G401 (cell line): ENCODE measurements at regions not wholly inside any gene's neighbourhood (a gene's known extent, or its start where the extent isn't known, plus 50 kb on each side); places are given as distances from the start of the nearest gene placed in this dataset.
"Not testable (repeated sequence)": the region's sequence is repeated elsewhere in the genome, so short reads cannot be mapped to it uniquely, and the experiment has no call there.

Source experiments
- DNase-seq: peaks from one replicate; pipeline ENCODE4 v3.0.0-alpha.2; 2015; ENCODE audit warnings: low spot score
- in situ Hi-C: cut with HindIII; loops from 2 replicates; pipeline ENCODE4 v1.10.0; 2016; ENCODE audit warnings: low sequenced_read_pairs, mixed read lengths

DNA sequence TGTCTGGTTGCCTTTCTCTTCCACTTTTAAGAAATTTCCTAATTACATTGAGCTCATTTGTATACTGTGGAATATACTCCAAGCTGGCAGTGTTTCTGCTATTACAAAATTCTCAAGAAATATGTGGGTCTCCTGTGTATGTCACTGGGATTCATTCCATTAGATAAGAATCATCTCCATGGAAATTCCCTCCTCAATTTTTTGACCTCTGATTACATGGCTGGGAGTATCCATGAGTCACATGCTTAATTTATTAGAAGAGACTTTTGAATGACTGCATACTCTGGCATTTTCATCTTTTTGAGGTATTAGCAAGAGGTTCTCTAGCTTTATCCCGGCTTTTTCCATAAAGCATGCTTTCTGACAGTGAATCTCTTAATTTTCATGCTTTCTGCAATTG lies 665.5 kb upstream of the CNTNAP5 start:
- no peak for DNase-seq
- in situ Hi-C loops, result no loop called here

DNA sequence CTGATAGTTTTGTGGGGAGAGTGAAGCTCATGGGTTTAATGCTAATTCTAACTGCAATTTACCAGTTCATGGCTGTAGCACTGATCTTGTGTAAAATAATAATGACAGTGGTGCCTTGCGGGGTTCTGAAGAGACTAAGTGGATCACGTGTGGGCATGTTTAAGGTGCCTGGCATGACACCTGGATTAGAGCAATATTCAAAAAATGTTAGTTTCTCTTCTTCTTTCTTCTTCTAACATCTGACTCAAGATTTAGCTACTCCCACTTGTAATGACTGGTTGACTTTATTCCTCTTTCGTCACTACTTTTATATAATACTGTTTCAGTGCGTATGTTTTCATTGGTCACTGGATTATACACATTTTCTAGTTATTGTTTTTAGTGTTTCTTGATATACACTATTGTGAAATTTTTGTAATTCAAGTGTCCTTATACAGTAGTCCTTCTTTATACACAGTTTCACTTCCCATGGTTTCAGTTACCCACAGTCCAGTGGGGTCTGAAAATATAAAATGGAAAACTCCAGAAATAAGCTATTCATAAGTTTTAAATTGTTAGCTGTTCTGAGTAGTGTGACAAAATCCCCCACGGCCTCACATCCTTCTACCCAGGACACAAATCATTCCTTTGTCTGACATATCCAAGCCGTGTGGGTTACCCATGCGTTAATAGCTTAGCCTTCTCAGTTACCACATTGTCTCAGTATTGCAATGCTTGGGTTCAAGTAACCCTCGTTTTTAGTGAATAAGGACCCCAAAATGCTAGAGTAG lies 662.2 kb upstream of the CNTNAP5 start:
- DNase-seq, result no peak
- in situ Hi-C loops, result no loop called here

DNA sequence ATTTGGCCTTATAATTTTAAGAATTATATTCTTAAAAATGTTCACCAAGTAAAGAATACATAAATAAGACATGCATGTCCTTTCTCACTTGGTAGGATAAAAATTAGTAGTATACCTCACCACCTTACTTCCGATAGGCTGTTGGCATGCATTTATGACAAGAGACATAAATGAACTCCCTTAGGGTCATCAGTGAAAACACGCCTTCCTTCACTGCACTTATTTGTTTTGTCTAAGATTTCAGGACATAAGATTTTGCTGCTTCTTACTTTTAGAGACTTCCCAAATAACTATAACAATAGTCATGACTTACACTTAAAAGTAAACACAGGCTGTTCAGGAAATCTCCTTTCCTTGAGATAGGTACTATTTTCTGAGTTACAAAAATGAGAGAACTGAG lies 661.3 kb upstream of the CNTNAP5 start:
- in situ Hi-C loops, result no loop called here
- DNase-seq, result no peak

DNA sequence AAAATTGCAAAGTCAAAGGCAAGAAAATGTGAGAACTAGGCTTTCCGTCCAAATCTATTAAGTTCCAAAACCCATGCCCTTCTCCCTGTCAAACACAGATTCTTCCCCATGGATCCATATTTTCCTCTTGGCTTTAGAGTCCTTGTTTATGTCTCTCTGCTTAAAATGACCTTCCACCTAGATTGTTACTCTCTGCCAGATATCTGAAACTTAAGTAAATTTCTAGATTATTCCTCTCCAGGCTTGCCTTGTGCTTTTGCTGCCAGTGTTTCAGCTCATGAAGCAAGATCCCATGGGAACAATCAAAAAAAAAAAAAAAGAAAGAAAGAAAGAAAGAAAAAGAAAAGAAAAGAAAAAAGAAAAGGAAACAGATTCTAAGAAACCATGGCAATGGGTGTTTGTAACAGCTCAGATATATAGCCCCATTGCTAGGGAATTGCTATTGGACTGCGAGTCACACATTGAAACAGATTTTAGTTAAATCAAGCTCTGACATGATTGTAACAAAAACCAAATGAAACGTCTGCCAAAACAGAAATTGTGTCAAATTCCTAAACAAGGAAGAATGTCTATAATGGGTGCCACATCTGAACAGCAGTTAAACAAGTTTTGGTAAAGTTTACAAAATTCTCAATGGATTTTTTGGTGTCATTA lies 660.7 kb upstream of the CNTNAP5 start:
- in situ Hi-C loops, result no loop called here
- no peak for DNase-seq

DNA sequence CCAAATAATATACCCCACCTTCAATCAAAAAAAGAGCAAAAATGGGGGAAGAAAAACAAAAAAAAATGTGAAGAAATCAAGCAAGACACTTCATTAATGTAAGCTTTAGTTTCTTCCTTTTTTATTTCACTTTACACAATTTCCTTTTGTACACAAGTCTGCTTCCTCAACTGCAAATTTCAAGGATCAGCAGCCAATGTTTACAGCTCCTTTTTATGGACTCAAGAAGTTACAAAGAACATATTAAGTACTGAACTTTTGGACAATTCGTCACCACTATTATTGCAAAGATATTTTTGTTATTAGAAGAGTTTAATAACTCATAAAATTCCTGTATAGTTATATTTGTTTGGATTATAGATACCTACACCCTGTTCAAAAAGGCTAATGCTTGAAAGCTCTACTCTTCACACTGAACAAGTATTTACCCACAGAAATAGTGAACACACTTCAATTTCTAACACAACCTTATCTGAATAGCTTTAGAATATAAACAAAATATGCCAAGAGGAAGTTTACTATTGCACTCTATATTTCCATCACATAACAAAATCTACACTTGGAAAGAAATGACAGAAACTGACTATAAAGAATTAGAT lies 658.7 kb upstream of the CNTNAP5 start:
- no peak for DNase-seq
- in situ Hi-C loops, result no loop called here

DNA sequence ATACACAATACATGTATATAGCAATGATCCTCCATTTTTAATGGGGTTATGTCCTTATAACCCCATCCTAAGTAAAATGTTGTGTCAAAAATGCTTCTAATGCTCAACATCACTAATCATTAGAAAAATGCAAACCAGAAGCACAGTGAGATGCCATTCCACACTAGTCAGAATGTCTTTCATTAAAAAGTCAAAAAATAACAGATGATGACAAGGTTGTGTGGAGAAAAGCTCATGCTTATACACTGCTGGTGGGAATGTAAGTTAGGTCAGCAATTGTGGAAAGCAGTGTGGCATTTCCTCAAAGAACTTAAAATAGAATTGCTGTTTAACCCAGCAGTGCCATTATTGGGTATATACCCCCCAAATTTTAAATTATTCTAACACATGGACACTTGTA lies 654.9 kb upstream of the CNTNAP5 start:
- in situ Hi-C loops, result no loop called here

DNA sequence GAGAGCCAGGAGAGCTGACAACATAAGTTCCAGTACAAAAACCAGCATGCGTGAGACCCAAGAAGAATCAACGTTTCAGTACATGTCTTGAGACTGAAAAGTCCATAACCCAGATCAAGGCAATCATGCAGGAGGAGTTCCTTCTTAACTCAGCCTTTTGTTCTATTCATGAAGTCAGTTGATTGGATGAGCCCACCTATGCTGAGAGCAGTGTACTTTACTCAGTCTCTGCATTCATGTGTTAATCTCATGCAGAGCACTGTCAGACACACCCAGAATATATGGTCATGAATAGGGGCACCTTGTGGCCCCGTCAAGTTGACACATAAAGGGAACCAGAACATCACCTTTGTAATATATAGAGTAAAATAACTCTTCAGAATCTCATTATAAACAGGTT lies 653.6 kb upstream of the CNTNAP5 start:
- in situ Hi-C loops, result no loop called here
- DNase-seq, result no peak

More for the DNA sequence above, 654.9 kb upstream of the CNTNAP5 start:
- no peak for DNase-seq

DNA sequence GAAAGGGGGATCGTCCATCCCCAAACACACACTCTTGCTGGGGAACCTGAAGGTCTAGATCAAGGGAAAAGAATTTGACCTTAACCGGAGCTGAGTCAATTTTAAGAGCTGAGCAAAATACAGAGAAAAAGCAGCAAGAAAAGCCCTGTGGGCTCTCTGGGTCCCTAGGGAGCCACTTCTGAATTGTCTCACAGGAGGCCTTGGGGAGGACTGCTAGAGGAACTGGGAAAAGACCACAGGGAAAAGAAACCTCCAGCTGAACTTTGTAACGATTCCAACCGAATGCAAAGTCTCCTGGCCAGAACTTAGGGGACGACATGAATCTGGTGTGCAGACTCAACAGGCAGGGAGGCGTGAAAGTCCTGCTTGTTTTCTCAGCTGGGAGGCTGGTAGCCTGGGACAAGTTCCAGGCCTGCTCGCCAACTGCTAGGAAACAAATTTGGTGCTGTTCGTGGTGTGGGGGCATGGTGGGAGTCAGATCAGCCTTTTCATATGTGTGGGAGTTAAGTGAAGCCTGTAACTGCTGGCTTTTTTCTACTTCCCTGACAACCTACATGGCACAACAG lies 644.6 kb upstream of the CNTNAP5 start:
- no peak for DNase-seq
- in situ Hi-C loops, result no loop called here

DNA sequence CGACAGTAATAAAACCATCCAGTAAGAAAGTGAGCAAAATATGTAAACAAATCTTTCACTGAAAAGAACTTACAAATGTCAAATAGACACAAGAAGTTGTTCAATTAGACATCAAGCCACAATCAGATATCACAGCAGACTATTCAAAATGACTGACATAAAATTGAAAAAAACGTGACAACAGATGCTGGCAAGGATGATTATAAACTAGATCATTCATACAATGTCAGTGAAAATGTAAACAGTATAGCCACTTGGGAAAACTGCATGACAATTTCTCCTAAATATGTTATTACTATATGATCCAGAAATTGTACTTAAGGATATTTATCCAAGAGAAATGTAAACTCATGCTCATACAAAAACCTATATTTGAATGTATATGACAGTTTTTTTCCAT lies 609.4 kb upstream of the CNTNAP5 start:
- DNase-seq, result no peak
- in situ Hi-C loops, result no loop called here

DNA sequence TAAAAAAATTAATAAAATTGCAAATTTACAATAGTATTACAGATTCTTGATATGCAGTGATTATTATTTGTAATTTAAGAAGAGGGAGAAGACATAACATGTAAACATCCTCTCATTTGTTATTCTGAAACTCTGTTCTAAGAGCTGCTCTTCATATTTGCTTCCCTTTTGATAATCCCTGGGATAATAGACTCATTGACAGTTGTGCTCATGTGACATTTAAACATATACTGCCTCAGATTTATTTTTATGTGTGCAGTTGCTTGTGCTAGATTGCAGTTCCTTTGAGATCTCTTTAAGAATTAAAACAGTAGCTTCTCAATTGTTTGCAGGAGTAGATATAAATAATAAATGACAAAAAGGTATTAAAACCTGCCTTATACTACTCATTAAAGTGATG lies 605.1 kb upstream of the CNTNAP5 start:
- in situ Hi-C loops, result no loop called here
- no peak for DNase-seq

DNA sequence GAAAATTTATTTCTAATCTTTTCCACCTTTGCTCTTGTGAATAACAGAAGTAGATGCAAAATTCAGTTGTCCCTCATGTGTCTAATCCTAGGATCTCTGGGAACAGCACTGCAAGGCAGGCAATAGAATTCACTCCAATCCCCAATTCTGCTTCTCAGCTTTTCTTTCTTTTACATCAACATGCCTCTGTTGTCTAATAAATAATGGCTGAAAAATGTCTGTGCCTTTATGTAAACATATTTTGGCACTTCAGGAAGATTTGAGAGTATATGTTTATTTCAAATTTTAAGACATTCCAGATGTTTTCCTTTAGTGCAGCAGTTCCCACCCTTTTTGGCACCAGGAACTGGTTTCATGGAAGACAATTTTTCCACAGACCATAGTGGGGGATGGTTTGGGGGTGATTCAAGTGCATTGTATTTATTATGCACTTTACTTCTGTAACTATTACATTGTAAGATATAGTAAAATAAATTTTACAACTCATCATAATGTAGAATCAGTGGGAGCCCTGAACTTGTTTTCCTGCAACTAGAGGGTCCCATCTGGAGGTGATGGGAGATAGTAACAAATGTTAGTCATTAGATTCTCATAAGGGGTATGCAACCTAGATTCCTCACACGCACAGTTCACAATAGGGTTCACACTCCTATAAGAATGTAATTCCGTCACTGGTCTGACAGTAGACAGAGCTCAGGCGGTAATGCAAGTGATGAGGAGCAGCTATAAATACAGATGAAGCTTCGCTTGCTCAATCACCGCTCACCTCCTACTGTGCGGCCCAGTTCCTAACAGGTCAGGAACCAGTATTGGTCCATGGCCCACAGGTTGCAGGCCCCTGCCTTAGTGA lies 590.3 kb upstream of the CNTNAP5 start:
- in situ Hi-C loops, result no loop called here
- DNase-seq, result no peak

DNA sequence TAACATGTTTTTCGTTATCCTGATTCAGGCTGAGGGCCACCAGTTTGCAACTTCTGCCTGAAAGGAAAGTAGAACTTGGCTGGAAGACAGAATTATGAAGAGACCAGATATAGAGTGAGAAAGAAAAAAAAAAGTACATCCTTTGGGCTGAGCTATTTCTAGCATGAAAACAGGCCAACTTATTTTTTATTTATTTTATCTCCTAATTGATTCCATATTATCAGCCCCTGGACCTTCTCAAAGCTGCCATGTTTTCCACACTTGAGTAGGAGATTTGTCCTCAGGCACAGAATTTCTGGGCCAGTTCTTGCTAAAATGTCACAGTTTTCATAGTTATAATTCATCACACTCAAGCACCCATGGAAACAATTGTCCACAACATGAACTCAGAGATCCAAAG lies 586.8 kb upstream of the CNTNAP5 start:
- in situ Hi-C loops, result no loop called here
- DNase-seq, result no peak

DNA sequence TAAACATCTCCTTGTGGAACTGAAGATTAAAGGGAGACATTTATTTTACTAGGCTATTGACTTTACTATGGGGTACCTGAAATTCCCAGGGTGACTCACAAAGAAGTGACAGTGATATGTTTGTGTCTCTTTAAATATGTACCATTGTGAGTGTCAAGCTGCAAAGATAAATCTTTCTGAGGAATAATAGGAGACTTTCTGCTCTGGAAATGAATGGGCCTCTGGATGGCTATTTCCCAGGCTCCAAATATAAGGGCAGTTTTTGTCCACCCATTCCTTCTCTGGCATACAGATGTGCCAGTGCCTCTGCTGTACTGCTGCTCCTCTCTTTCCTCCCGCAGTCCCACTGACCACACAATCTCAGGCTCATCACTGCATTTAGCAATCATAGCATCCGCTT lies 586.4 kb upstream of the CNTNAP5 start:
- in situ Hi-C loops, result no loop called here
- DNase-seq, result no peak

DNA sequence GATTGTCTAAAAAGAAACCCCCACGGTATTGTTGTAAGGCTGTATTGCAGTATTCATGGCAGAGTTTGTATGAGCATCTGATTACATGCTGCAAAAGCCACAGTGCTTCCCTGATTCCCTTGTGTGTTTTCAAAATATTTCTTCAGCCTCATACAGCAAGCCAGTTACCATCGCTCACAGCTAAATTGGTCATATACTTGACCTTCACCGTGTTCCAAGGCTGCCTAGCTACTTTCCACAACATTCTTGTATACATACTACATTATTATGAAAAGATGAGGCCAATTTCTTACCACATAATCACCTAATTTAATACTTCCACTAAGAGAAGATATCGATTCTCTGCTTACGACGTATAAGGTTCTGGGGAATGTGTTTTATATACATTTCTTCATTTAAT lies 576.3 kb upstream of the CNTNAP5 start:
- in situ Hi-C loops, result no loop called here
- no peak for DNase-seq

DNA sequence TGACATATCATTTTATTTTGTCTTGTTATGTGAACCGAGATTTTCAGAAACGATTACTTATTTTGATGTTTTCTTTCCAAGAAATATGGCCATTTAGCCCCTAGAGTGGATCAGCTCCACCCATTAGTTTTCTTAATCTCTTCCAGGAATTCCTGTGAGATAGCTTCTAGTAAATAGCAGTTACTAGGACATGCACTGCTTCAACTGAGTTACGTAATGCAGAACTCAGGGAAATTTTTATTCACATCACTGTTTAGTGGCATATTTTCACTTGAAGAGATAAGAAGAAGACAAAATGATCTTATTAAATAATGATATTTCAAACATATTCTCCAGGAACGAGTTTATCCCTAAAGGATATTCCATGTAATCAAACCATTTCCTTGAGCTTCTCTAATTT lies 573.5 kb upstream of the CNTNAP5 start:
- DNase-seq, result no peak
- in situ Hi-C loops, result no loop called here

DNA sequence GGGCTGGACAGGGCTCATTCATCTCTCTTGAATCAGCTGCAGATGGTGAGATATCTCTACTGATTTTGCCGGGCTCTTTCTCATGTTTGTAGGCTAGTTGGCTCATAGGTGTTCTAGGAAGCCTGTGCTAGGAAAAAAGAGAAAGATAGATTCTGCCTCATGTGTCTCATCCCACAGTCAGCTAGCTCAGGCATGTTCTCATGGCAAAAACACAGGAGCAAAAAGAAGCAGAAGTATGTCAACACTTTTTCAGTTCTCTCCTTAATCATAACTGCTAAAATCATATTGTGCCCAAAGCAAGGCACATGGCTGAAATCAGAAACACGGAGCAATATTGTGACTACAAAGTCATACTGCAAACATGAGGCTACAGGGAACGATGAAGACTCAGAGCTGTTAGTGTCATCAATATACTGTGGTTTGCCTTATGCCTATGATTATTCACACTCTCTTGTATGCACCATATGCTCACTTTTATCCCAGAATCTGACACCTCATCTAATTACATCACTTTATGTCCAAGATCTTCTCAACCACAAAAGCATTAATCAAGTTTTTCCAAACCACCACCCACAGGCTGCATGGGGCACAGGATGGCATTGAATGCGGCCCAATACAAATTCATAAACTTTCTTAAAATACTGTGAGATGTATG lies 571.9 kb upstream of the CNTNAP5 start:
- no peak for DNase-seq
- in situ Hi-C loops, result no loop called here

DNA sequence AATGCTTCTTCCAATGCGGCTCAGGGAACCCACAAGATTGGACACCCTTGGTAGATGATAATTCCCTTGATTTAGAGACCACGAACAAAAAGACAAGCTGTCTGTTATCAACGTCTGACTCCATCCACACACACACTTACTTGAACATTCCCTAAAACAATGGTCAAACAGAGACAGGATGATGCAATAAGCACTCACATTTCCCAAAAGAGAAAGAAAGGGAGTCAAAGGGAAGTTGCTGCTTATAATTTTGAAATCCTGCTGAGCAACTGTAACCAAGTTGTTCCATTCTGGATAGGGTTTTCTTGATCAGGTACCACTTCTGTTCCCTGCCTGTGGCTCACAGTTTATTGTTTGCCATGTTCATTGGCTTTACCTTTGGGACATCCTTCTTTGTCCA lies 571.3 kb upstream of the CNTNAP5 start:
- DNase-seq, result no peak
- in situ Hi-C loops, result no loop called here

DNA sequence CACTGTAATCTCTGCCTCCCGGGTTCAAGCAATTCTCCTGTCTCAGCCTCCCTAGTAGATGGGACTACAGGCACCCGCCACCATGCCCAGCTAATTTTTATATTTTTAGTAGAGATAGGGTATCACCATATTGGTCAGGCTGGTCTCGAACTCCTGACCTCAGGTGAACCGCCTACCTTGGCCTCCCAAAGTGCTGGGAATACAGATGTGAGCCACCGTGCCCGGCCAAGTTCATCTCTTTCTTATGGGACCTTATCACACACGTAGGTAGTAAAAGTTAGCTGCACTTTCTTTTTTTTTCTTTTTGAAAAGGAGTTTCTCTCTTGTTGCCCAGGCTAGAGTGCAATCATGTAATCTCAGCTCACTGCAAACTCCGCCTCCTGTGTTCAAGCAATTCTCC lies 569.9 kb upstream of the CNTNAP5 start:
- in situ Hi-C loops, DNase-seq: not testable (repeated sequence)

DNA sequence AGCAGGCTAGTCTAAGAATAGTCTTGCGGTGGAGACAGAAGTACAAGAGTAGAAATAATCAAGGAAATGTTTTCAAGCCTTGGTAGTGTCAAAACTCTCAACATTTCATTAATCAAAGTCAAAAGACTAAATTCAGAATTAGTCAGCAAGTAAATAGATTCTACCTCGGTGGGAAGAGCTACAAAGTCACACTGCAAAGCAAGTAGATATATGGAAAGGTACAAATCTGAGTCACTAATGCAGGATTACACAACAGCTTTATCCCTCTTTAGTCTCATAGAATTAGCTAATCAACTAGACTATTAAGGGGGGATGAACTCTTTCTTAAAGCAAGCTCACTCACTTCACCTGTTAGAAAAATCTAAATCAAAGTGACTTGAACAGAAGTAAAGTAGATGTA lies 568.7 kb upstream of the CNTNAP5 start:
- in situ Hi-C loops, result no loop called here
- no peak for DNase-seq
